ENCODE measurements at regions not wholly inside any gene's neighbourhood (a gene's known extent, or its start where the extent isn't known, plus 50 kb on each side); places are given as distances from the start of the nearest gene placed in this dataset.
A peak's percentile ranks its signal among the peaks of the same experiment; 100 is the strongest.

GRCh38 chr11:115778928-115779650, 274.9 kb upstream of the CADM1 start:
- no peak for DNase-seq

- no peak for DNase-seq
Observed at GRCh38 chr11:115776916-115777315, 272.7 kb upstream of the CADM1 start.

DNA sequence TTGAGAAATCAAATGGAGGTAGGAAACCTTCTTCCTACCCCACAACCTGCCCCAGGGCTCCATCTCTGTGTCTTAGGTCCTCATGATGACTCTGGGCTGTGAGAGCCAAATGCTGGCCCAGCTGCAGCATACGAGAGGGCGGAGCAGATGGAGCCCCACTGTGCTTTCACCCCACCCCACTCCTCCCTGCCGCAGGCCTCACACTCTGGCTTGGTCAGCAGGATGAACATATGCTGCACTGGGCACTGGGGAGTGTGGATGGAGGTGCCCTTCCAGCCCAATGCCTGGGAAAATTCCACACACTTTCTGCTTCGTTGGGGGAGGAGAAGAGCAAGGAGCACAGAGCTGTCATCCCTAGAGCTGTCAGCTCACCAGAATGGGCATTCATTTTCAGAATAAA, 271.6 kb upstream of the CADM1 start:
- no peak for DNase-seq

- DNase-seq: no peak
Observed at GRCh38 chr11:115774756-115775155, 270.5 kb upstream of the CADM1 start.

- no peak for DNase-seq
Observed at GRCh38 chr11:115769891-115770290, 265.7 kb upstream of the CADM1 start.

DNA sequence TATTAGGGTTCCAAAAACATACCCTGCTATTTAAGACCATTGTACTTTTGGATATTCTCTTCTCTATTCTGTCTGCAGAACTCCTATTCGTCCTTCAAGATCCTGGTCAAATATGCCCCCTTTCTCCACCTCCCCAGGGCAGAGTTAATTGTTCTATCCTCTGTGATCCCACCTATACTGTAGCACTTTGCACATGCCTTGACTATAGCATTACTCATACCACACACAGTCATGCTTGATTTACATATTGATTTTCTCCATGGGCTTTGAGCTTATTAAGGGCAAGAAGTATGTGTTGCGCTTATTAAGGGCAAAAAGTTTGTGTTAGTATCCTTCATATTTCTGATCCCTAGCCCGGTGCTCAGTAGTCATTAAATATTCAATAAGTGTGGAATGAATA, 263.7 kb upstream of the CADM1 start:
- DNase-seq: no peak

DNA sequence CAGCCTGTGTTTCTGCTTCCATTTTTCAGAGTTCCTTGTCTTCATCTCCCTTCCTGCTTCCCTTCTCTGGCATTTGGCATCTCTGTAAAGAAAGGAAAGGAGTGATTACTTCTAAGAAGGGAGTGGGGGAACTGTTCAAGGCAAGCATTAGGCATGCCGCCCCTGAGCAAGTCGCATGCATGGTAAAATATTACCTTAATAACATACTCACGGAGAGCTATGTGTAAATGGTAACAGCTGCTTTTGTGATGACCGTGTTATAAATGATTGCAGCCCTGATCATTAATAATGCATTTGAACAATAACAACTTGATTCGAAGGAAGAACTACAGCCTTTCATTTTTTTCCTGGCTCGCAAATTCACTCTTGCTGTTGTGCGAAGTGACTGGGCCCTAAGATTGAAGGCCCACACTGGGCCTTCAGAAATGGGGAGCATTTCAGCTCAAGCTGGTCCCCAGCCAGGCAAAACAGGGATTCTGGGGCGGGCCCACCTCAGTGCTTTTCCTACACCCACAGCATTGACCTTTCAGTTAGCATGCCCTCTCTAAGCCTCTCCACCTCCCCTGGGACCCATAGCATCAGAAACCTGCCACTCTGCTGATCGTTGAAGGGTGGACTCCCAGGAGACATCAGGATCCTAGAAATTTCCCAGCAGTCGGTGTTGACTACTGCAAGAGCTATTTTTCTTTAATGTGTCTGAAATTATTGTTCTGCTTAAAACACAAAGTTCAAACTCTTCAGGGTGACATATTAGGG, 263.0 kb upstream of the CADM1 start:
- no peak for DNase-seq

DNA sequence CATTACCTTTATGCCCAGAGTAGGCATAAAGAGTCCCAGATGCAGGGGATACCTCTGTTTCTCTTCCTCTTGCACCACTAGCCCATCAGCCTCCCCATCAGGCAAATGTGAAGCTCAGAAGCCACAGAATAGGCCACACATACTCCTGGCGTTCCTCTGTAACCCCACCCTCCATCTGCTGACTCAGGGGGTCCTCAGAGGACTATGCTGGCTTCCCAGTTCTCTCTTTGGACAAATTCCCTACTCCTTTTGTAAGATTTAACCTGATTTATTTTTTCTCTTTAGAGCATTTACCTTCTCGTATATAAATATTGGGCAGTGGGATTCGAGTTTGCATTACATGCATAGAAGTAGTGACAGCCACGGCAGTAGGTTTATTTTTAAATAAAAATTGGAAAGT, 262.3 kb upstream of the CADM1 start:
- DNase-seq: no peak

DNA sequence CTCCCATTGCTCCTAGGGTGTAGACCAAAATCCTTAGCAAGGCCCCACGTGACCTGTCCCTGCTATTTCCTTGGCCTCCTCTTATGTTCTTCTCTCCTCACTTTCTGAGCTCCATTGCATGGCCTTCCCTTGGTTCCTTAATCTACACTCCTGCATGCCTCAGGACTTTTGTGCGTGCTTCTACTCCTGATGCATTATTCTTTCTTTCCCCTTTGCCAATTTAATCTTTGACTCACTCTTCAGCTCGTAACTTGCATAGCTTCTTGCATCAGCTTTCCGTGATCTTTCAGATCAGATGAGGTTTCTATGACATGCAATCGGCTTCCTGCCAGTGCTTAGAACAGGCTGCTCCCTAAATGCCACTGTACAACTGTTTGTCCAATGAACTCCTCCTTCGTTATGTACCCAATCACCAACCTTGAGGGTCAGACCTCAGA, 261.6 kb upstream of the CADM1 start:
- peak in 1 of 5 donors; percentile 45 for DNase-seq

DNA sequence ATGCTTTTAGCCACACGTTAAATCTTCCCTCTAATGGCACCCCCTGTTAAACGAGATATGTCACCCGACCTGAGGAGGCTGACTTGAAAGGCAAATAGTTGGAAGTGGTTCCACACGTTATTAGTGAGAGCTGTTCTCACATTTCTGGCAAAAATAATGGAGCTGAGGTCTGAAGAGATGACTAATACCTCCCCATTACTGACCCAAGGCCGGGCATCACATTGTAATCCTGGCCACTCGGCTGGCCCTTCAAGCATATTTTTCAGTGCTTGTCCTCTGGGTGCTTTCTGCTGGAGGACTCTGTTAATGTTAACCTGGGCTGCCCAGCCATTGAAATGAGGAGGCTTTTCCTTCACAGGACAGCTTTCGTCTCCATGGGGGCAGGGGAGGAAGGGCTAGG, 260.0 kb upstream of the CADM1 start:
- DNase-seq: no peak

- DNase-seq: no peak
Observed at GRCh38 chr11:115761817-115762216, 257.6 kb upstream of the CADM1 start.

DNA sequence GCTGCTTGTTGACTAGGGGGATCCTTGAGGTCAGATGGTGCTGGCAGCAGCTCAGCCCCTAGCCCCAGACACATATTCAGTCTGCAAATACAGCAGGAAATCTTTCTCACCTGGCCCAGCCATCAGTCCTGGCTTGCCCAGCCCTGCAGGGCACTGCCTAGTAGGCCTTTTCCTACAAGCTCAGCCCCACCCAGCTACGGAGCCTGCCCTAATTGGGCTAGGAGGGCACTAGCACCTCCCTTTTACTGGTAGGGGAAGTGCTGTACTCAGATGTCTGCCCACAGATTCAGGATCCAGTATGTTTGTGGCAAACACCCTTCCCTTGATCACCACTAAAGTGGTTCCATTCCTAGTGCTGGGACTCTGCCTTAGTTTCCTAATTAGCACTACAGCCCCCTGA, 257.1 kb upstream of the CADM1 start:
- peak in 1 of 5 donors; percentile 15 for DNase-seq

- DNase-seq: no peak
Observed at GRCh38 chr11:115760461-115761320, 256.5 kb upstream of the CADM1 start.

DNA sequence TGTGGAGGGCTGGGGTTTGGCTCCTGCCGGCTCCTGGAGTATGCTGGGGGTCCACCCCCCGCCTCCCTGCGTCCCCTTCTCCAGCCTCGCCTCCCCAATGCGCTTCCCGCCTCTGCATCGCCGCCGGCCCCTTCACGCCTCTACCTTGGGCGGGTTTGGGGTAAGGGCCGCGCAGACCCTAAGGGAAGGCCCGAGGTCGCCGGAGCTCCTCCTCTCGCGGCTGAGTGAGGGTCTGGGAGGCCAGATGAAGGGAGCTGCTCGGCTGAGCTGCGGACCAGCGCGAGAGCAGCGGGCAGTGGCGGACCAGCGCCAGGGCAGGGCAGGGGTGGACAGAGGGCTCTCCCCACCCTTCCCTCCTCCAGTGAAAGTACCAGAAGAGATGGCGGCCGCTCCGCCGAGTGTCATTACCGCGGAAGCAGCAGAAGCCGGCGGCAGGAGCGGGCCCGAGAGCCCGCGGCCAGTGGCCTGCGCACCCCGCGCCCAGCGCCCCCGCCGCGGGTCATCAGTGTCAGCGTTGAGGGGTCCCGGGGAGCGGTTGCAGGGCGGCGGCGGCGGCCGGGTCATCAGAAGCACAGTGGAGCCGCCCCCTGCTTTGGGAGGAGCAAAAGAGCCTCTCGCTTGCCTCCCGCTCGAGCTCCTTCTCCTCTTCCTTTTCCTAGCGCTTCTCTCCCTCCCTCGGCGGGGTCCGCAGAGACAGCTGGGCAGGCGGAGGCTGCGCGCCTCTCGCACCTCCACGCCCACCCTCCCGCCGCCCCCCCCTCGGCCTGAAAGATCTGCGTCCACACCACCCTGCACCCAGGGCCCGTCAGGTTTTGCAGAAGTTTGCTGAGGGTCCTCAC, 255.6 kb upstream of the CADM1 start:
- no peak for DNase-seq

- DNase-seq: no peak
Observed at GRCh38 chr11:115758011-115758410, 253.8 kb upstream of the CADM1 start.

DNA sequence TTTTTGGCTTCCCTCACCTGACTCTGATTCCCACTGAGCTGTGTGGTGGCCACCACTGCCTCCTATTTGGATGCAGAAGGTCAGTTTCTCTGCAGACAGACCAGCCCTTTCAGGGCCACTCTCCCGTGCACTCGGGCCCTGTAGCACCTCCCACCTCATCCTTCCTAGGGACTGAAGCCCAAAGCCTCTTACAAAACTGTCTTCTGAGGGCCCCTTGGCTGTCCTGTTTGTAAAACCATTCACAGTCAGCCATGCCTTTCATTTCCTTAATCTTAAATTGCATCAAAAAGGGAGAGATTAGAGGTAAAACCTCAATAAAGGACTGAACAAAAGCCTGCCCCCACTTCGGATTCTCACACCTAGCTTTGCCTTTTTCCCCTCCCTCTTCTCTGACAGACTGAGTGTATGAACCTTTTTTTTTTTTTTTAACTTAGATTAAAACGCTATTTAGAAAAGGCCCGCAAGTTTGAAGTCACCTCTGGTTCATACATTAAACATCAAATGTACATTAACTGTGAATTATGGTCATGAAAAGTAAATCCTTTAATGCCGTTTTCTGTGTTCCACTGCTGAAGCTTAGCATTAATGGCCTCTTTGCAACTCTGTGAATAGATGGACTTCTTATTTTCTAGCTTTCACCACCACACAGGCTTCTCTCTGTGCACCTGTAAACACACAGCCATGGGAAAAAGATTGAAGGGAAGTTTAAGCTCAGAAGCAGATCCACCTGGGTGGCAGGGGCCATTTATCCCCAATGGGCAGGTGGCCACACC, 247.2 kb upstream of the CADM1 start:
- no peak for DNase-seq

DNA sequence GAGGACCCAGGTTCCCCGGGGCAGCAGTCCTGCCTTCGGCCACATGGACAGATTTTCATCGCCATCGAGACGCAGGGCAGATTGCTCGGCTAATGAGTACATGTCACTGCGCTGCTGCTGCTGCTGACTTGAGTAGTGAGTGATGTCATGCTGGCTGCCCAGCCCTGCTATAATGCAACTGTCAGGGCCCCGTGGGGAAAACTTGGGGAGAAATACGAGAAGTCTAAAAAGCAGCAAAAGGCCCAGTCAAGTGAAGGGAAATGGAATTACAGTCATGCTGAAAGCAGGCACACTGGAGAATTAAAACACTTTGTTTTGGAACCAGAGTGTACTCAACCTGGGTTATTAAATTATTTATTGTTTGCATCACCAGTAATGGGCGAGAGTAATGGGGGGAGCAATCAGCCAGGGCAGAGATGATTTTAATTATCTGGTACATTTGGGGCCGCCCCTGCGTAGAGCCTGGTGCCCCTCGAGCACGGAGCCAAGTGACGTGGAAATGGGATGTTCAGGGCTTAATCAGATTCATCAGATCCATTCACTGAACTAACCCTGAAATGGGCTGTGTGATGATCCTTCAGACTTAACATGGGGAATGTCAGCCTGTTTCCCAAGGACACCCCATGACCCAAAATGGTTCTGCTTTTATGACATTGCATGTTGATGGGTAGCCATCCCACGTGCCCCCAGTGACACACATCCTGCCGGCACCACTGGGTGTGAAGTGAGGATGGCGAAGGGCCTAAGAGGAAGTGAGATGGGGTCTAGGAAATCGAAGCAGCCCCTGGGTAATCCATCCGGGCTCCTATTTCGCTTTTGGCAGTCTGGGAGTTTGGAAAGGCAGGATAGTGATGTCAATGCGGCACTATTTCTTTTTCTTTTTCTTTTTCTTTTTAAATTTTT, 241.6 kb upstream of the CADM1 start:
- DNase-seq: no peak

GRCh38 chr11:115745066-115745465, 240.9 kb upstream of the CADM1 start:
- no peak for DNase-seq

DNA sequence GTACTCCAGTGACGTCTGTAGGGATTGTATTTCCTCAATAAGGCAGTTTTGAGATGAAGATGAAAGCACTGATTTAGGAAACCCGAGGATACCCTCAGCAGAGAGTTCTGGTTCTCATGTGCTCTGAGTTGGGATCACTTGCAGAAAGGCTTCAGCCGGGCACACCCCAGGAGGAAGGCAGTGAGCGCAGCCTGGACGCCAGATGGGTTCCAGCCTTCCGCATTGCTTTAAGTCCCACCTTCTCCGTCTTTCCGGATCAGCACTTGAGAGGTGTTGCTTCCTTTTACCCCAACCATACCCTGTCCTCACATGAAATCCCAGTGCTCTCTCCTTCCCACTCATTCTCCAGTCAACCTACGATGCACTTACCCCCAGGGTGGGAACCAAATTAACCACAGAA, 239.5 kb upstream of the CADM1 start:
- DNase-seq: no peak

GRCh38 chr11:115741376-115742107, 237.3 kb upstream of the CADM1 start:
- no peak for DNase-seq

Data from T-helper 1 cell (primary cell).